ENCODE measurements at regions not wholly inside any gene's neighbourhood (a gene's known extent, or its start where the extent isn't known, plus 50 kb on each side); places are given as distances from the start of the nearest gene placed in this dataset.

DNA sequence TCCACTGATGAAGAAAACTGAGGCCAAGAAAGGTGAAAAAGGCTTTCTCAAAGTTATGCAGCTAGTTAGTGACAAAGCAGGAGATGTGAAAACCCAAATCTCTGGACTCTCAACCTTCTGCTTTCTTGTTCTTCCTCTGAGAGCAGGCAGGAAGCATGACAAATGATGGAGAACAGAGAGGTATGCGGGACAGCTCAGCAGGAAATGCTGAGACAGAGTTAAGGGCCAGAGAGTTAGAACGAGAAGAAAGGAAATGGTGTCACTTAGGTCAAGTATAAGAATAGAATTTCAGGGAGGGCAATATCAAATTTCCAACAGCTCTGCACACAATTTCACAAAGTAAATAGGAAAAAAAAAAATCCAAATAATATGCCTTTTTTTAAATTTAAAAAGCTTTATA lies 67.6 kb upstream of the ARHGAP42 start:
- no peak overlapping the region for H3K4me3 Mint-ChIP-seq
- H3K27me3 Mint-ChIP-seq (ENCODE audit: insufficient read depth) = no peaks in the 10 kb centered on the region
- 83% methylated on average over 2 of the region's 2 CpGs; no CpG with 5 or more reads in 1 of the 2 experiments for WGBS, 2 experiments (ENCODE audit: insufficient coverage in 1 of 2, insufficient read length in 1 of 2)
- TF ChIP-seq, protein P1, sequence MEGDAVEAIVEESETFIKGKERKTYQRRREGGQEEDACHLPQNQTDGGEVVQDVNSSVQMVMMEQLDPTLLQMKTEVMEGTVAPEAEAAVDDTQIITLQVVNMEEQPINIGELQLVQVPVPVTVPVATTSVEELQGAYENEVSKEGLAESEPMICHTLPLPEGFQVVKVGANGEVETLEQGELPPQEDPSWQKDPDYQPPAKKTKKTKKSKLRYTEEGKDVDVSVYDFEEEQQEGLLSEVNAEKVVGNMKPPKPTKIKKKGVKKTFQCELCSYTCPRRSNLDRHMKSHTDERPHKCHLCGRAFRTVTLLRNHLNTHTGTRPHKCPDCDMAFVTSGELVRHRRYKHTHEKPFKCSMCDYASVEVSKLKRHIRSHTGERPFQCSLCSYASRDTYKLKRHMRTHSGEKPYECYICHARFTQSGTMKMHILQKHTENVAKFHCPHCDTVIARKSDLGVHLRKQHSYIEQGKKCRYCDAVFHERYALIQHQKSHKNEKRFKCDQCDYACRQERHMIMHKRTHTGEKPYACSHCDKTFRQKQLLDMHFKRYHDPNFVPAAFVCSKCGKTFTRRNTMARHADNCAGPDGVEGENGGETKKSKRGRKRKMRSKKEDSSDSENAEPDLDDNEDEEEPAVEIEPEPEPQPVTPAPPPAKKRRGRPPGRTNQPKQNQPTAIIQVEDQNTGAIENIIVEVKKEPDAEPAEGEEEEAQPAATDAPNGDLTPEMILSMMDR (conservative IDR thresholded peaks at IDR 0.05) = no peak
- Histone ChIP-seq H3K4me1 (ENCODE audit: control insufficient read depth, insufficient read depth, low read length) (no peaks in the 10 kb centered on the region), H3K9me3 (ENCODE audit: control insufficient read depth, low read length) (peaks cover 36% of the 10 kb centered on the region), H3K27me3 (ENCODE audit: control insufficient read depth, insufficient read depth, low read length, poor library complexity, severe bottlenecking) (no peaks in the 10 kb centered on the region), H3K36me3 (ENCODE audit: control insufficient read depth, insufficient read depth, low read length) (no peaks in the 10 kb centered on the region), H3K27ac (ENCODE audit: low read depth, low read length) (no peak overlapping the region), H3K9ac (ENCODE audit: extremely low read depth, low read length, poor library complexity, severe bottlenecking) (no peak overlapping the region), H3K4me3 (ENCODE audit: low read length) (no peak overlapping the region)
- DNase-seq = no peak
- H3K4me1 Mint-ChIP-seq = no peaks in the 10 kb centered on the region
- peaks cover 39% of the 10 kb centered on the region for H3K9me3 Mint-ChIP-seq
- H3K27ac Mint-ChIP-seq = no peak overlapping the region
- H3K36me3 Mint-ChIP-seq (ENCODE audit: low read depth) = peaks cover 8% of the 10 kb centered on the region

GRCh38 chr11:100622404-100622803 lies 64.7 kb upstream of the ARHGAP42 start:
- no peaks in the 10 kb centered on the region for H3K4me1 Mint-ChIP-seq
- DNase-seq = no peak
- no peak overlapping the region for H3K27ac ChIP-seq (ENCODE audit: low read depth, low read length)
- H3K9me3 ChIP-seq (ENCODE audit: control insufficient read depth, low read length) = peaks cover 43% of the 10 kb centered on the region
- TF ChIP-seq, protein P1 (conservative IDR thresholded peaks at IDR 0.05) = no peak
- peak overlapping the region; percentile 5 for H3K4me3 ChIP-seq (ENCODE audit: low read length)
- no peak overlapping the region for H3K27ac Mint-ChIP-seq
- no peaks in the 10 kb centered on the region for H3K27me3 ChIP-seq (ENCODE audit: control insufficient read depth, insufficient read depth, low read length, poor library complexity, severe bottlenecking)
- H3K36me3 ChIP-seq (ENCODE audit: control insufficient read depth, insufficient read depth, low read length) = no peaks in the 10 kb centered on the region
- no peak overlapping the region for H3K4me3 Mint-ChIP-seq
- H3K4me1 ChIP-seq (ENCODE audit: control insufficient read depth, insufficient read depth, low read length) = no peaks in the 10 kb centered on the region
- H3K36me3 Mint-ChIP-seq (ENCODE audit: low read depth) = peaks cover 8% of the 10 kb centered on the region
- H3K9me3 Mint-ChIP-seq = peaks cover 44% of the 10 kb centered on the region
- 90 to 100% methylated on average over 1 of the region's 1 CpG for WGBS, 2 experiments (ENCODE audit: insufficient coverage in 1 of 2, insufficient read length in 1 of 2)
- no peaks in the 10 kb centered on the region for H3K27me3 Mint-ChIP-seq (ENCODE audit: insufficient read depth)
- no peak overlapping the region for H3K9ac ChIP-seq (ENCODE audit: extremely low read depth, low read length, poor library complexity, severe bottlenecking)

DNA sequence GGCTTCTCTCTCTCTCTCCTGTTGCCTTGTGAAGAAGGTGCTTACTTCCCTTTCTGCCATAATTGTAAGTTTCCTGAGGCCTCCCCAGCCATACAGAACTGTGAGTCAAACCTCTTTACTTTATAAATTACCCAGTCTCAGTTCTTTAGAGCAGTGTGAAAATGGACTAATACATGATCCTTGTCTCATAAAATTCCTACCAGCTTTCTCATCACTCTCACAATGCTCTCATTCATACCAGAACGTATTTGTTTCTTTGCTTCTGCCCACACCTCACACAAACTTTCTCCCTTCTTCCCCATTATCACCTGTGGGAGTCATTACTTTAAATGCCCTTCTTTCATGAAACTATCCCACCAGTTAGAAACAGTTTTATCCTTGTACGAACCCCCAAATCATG lies 62.7 kb upstream of the ARHGAP42 start:
- Histone ChIP-seq H3K9me3 (ENCODE audit: control insufficient read depth, low read length) (peaks cover 43% of the 10 kb centered on the region), H3K27ac (ENCODE audit: low read depth, low read length) (no peak overlapping the region), H3K9ac (ENCODE audit: extremely low read depth, low read length, poor library complexity, severe bottlenecking) (no peak overlapping the region), H3K27me3 (ENCODE audit: control insufficient read depth, insufficient read depth, low read length, poor library complexity, severe bottlenecking) (no peaks in the 10 kb centered on the region), H3K36me3 (ENCODE audit: control insufficient read depth, insufficient read depth, low read length) (no peaks in the 10 kb centered on the region), H3K4me3 (ENCODE audit: low read length) (no peak overlapping the region), H3K4me1 (ENCODE audit: control insufficient read depth, insufficient read depth, low read length) (no peaks in the 10 kb centered on the region)
- Mint-ChIP-seq H3K9me3 (peaks cover 44% of the 10 kb centered on the region), H3K27ac (no peak overlapping the region), H3K36me3 (ENCODE audit: low read depth) (peaks cover 8% of the 10 kb centered on the region), H3K27me3 (ENCODE audit: insufficient read depth) (peaks cover 5% of the 10 kb centered on the region), H3K4me3 (no peak overlapping the region), H3K4me1 (peaks cover 4% of the 10 kb centered on the region)
- TF ChIP-seq, protein P1 (conservative IDR thresholded peaks at IDR 0.05) = no peak
- no peak for DNase-seq
- WGBS, 2 experiments (ENCODE audit: insufficient coverage in 1 of 2, insufficient read length in 1 of 2) = 92% methylated on average over 1 to 2 of the region's 2 CpGs
